Stimulated activated memory B cell treated with anti-CD40 and anti-IgM and Interleukin-4, amounts not matched to agents 10 μg/mL and 1 μg/mL and 100 μg/mL, for 72 hours (primary cell): ENCODE measurements at regions not wholly inside any gene's neighbourhood (a gene's known extent, or its start where the extent isn't known, plus 50 kb on each side); places are given as distances from the start of the nearest gene placed in this dataset.

ENCODE experiments used
- ATAC-seq: fragments of 150-1000 bp; cut with Tn5 transposase; 2 replicates; pipeline ENCODE4 v1.10.0; 2021
- H3K27ac Mint-ChIP-seq: one replicate; pipeline ENCODE4 v1.8.0; 2022; ENCODE audit warnings: mild to moderate bottlenecking, mixed read lengths
- H3K27me3 Mint-ChIP-seq: one replicate; pipeline ENCODE4 v1.8.0; 2022; ENCODE audit warnings: mixed read lengths
- H3K36me3 Mint-ChIP-seq: one replicate; pipeline ENCODE4 v1.8.0; 2022; ENCODE audit warnings: mixed read lengths
- H3K4me1 Mint-ChIP-seq: one replicate; pipeline ENCODE4 v1.8.0; 2022; ENCODE audit warnings: mixed read lengths
- H3K4me3 Mint-ChIP-seq: one replicate; pipeline ENCODE4 v1.8.0; 2022; ENCODE audit warnings: mild to moderate bottlenecking, moderate library complexity, mixed read lengths
- H3K9me3 Mint-ChIP-seq: one replicate; pipeline ENCODE4 v1.8.0; 2022; ENCODE audit warnings: mixed read lengths

DNA sequence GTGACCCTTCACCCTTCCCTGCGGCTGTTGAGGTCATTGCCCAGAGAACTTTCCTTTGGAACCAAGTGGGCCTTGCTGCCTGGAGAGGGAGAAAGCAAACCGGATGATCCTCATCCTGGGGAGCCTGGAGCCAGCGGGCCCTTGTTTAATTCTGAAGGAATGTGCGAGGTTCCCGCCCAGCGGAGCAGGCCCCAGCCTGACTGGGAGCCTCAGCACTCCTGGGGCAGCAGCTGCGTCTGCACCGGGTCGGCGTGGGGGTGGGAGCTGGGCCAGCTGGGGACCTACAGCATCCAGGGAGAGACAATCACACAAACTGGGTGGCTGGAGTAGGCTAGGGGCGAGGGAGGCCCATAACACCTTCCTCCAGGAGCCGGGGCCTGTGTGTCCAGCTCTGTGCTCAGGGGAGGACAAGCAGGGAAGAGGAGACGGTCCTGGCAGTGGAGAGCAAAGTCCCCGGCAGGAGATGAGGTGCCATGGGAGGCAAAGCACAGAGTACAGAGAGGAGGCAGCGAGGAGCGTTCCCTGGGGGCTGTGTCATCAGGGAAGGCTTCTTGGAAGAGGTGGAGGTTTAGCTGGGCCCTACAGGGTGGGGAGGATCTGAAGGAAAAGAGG is 61.9 kb upstream of the HAAO start:
- H3K27me3 Mint-ChIP-seq = no peaks in the 10 kb centered on the region
- H3K27ac Mint-ChIP-seq = no peak overlapping the region
- no peak for ATAC-seq
- no peak overlapping the region for H3K4me3 Mint-ChIP-seq
- peaks cover 6% of the 10 kb centered on the region for H3K36me3 Mint-ChIP-seq
- peaks cover 5% of the 10 kb centered on the region for H3K9me3 Mint-ChIP-seq
- no peaks in the 10 kb centered on the region for H3K4me1 Mint-ChIP-seq

DNA sequence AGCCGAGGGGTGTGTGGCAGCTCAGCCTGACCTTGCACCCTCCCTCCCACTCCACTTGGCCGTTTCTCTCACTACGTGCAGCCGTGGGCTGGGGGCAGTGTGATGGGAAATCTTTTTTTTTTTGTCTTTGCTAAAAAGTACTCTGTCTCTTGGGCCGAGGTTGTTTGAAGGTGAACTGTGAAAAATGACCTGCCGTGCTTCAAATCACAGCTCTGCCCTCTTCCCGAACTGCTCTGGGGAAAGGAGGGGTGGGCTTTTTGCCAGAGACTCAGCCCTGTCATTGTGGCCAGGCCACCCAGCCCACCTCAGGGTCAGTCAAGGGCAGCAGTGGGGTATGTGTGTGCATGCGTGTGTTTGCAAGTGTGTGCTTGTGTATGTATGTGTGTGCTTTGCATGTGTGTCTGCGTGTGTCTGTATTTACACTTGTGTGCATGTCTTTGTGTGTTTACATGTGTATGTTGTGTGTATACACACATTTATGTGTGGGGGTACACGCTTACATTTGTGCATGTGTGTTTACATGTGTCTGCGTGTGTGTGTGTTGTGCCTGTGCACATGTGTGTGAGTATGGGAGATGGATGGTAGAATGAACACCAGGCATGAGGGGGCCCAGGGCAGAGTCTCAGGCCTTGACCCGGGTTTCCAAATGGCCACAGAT is 61.3 kb upstream of the HAAO start:
- no peak overlapping the region for H3K4me3 Mint-ChIP-seq
- H3K9me3 Mint-ChIP-seq = peaks cover 5% of the 10 kb centered on the region
- no peak for ATAC-seq
- no peak overlapping the region for H3K27ac Mint-ChIP-seq
- no peaks in the 10 kb centered on the region for H3K27me3 Mint-ChIP-seq
- no peaks in the 10 kb centered on the region for H3K4me1 Mint-ChIP-seq
- peaks cover 6% of the 10 kb centered on the region for H3K36me3 Mint-ChIP-seq

DNA sequence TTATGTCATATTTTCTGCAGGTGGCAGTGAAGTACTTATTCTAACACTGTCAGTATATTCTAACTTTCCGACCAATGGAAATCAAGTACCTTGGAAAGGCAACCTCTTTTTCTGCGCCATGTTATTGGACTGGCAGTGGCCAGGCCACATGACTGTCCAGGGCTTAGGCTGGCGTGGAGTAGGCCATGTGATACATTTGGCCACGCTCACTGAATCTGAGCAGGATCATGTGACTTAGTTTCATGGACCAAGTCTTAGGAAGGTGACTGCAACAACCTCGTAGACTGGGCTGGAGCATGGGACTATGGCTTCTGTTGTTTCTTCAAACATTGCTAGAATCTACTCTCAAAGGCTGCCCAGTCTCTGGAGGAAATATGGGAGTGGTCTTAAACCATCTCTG is 60.4 kb upstream of the HAAO start:
- no peaks in the 10 kb centered on the region for H3K36me3 Mint-ChIP-seq
- H3K4me3 Mint-ChIP-seq = no peak overlapping the region
- ATAC-seq = no peak
- no peak overlapping the region for H3K27ac Mint-ChIP-seq
- H3K9me3 Mint-ChIP-seq = no peaks in the 10 kb centered on the region
- H3K27me3 Mint-ChIP-seq = no peaks in the 10 kb centered on the region
- no peaks in the 10 kb centered on the region for H3K4me1 Mint-ChIP-seq

DNA sequence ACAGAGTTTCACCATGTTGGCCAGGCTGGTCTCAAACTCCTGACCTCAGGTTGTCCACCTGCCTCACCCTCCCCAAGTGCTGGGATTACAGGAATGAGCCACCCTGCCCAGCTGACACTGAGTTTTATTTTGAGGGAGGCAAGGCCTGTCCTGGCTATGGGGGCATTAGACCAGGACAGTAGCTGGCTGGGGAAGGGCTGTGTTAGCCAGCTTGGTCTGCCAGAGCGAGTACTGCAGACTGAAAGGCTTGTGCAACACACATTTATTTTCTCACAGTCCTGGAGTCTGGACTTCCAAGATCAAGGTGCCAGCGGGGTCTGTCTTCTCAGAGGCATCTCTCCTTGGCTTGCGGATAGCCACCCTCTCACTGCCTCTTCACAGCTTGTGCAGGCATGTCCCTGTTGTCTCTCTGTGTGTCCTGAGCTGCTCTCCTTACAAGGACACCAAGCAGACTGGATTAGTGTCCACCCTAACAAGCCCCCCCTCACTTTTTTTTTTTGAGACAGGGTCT is 59.4 kb upstream of the HAAO start:
- Mint-ChIP-seq H3K4me3 (no peak overlapping the region), H3K4me1 (no peaks in the 10 kb centered on the region), H3K36me3 (no peaks in the 10 kb centered on the region), H3K9me3 (no peaks in the 10 kb centered on the region), H3K27me3 (no peaks in the 10 kb centered on the region), H3K27ac (no peak overlapping the region)
- no peak for ATAC-seq

DNA sequence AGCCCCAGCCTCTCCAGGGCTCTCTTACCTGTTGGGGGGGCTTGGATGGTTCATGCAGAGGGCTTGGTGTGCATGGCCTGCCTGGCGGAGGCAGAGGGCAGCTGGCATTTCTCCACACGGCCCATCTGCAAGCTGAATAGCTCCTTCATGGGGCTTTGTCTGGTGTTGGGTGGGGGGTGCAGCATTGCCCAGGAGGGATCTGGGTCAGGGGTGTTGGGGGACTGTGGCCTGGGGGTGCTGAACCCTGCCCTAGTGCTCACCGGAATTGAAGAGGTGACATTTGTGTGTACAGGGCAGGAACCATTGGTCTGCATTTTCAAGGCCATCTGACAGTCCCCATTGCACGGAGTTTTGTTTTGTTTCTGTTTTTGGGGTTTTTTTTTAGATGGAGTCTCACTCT is 58.8 kb upstream of the HAAO start:
- ATAC-seq = no peak
- Mint-ChIP-seq H3K4me3 (no peak overlapping the region), H3K27ac (no peak overlapping the region), H3K36me3 (no peaks in the 10 kb centered on the region), H3K4me1 (no peaks in the 10 kb centered on the region), H3K9me3 (no peaks in the 10 kb centered on the region), H3K27me3 (no peaks in the 10 kb centered on the region)

DNA sequence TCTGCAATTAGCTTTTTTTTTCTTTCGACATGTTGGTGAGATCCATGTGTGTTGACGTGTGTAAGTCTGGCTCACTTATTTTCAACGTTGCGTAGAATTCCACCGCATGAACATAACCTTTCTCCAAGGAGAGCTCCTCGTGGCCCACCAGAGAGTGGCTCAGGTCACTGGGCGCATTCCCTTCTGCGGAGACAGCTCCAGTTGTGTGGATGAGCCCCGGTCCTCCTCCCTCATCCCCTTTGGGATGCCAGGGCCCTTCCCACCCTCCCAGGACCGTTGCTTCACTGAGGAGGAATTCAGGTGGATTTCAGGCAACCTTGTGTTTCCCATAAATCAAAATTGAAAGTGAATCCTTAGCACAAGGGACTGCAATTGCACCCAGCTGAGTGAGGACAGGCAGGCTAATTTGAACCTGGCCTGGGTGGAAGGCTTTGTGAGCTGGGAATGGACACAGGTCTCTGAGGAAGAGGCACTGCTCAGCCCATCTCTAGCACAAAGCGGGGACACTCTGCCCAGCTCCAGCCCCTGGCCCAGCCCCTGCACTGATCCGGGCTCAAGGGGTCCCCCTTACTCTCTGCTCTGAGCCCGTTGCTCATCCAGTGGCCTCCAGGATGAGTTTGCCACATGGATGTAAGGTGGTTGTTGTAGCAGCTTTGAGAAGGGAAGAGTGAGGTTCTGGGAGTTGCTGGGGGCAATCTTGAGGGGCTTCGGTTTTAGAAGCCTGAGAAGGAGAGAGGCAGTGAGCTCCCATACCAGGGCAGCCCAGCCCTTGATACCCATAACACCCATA is 57.8 kb upstream of the HAAO start:
- H3K4me1 Mint-ChIP-seq = no peaks in the 10 kb centered on the region
- H3K4me3 Mint-ChIP-seq = no peak overlapping the region
- no peak overlapping the region for H3K27ac Mint-ChIP-seq
- H3K27me3 Mint-ChIP-seq = no peaks in the 10 kb centered on the region
- no peak for ATAC-seq
- no peaks in the 10 kb centered on the region for H3K36me3 Mint-ChIP-seq
- H3K9me3 Mint-ChIP-seq = no peaks in the 10 kb centered on the region

DNA sequence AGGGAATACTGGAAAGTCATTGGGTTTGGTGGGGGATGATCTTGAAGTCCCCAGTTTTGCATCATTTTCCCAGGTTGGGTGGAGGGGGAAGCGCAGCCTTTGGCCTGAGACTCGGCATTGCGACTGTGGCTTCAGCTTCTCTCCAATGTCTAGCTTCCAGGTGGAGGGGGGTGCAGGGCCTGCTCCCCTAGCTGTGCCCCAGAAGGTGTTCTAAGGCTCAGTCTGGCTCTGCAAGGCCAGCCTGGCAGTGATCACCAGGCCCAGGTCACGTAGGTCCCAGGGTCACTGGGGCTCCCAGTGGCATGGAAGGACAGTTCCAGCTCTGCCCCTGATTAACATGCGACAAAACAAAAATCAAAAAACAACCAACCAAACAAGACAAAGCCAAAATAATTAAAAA is 56.9 kb upstream of the HAAO start:
- H3K9me3 Mint-ChIP-seq = no peaks in the 10 kb centered on the region
- H3K4me1 Mint-ChIP-seq = no peaks in the 10 kb centered on the region
- H3K27me3 Mint-ChIP-seq = no peaks in the 10 kb centered on the region
- no peaks in the 10 kb centered on the region for H3K36me3 Mint-ChIP-seq
- ATAC-seq = no peak
- no peak overlapping the region for H3K4me3 Mint-ChIP-seq
- H3K27ac Mint-ChIP-seq = no peak overlapping the region

DNA sequence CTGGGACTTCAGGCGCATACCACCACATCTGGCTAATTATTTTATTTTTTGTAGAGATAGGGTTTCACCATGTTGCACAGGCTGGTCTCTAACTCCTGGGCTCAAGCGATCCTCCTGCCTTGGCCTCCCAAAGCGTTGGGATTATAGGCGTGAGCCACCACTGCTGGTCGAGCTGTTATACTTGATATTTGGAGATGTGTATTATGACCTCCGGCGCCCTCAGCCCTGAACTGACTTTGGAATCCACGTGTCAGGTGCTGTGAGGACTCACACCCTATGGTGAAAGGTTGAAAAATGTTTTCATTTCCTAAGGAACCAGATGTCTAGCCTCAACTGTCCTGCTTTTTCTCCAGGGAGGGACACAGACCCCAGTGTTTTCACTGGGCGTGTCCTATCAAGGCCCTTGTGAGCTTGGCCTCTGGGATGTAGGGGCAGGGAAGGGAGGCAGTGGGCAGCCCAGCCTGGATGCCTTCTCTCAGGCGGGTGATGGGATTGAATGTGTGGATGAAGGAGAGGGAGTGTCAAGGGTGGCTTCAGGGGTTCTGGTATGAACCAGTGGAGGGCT is 56.4 kb upstream of the HAAO start:
- no peak overlapping the region for H3K27ac Mint-ChIP-seq
- ATAC-seq = no peak
- no peak overlapping the region for H3K4me3 Mint-ChIP-seq
- no peaks in the 10 kb centered on the region for H3K9me3 Mint-ChIP-seq
- H3K27me3 Mint-ChIP-seq = no peaks in the 10 kb centered on the region
- no peaks in the 10 kb centered on the region for H3K4me1 Mint-ChIP-seq
- no peaks in the 10 kb centered on the region for H3K36me3 Mint-ChIP-seq

DNA sequence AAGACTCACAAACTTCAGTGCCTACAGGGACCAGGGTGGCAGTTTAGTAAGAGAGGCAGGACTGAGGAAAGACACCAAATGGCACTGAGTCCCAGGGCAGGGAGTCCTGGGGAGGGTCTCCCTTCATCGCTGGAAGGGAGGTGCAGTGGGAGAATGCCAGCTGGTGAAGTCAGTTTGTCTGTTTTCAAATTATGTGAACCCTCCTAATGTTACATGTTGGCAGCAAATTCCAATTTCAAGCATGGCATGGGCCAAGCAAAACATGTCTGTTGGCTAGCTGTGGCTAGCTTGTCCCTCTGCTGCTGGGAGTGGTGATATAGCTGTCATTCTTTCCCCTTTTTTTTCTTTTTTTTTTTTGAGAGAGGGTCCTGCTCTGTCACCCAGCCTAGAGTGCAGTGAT is 55.9 kb upstream of the HAAO start:
- Mint-ChIP-seq H3K4me1 (no peaks in the 10 kb centered on the region), H3K9me3 (no peaks in the 10 kb centered on the region), H3K4me3 (no peak overlapping the region), H3K27ac (no peak overlapping the region), H3K27me3 (no peaks in the 10 kb centered on the region), H3K36me3 (no peaks in the 10 kb centered on the region)
- no peak for ATAC-seq

DNA sequence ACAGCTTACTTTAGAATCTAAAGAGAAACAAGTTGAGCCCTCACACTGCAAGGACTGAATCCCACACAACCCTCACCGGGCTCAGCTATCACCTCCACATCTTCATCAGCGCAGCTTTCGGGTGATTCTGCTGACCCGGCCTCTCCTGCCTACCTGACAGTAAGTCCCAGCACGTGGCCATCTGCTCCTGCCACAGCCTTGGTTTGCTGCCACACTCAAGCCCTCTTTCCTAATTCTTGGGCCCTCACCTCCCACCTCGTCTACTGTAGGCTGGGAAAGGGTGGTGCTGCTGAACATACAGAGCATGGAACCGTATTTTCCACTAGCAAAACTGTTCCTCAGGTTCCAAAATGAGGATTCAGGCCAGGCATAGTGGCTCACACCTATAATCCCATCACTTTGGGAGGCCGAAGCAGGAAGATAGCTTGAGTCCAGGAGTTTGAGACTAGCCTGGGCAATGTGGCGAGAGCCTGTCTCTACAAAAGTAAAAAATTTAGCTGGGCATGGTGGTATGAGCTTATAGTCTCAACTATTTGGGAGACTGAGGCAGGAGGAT is 55.3 kb upstream of the HAAO start:
- Mint-ChIP-seq H3K4me1 (no peaks in the 10 kb centered on the region), H3K27ac (no peak overlapping the region), H3K4me3 (no peak overlapping the region), H3K9me3 (no peaks in the 10 kb centered on the region), H3K27me3 (no peaks in the 10 kb centered on the region), H3K36me3 (no peaks in the 10 kb centered on the region)
- no peak for ATAC-seq

DNA sequence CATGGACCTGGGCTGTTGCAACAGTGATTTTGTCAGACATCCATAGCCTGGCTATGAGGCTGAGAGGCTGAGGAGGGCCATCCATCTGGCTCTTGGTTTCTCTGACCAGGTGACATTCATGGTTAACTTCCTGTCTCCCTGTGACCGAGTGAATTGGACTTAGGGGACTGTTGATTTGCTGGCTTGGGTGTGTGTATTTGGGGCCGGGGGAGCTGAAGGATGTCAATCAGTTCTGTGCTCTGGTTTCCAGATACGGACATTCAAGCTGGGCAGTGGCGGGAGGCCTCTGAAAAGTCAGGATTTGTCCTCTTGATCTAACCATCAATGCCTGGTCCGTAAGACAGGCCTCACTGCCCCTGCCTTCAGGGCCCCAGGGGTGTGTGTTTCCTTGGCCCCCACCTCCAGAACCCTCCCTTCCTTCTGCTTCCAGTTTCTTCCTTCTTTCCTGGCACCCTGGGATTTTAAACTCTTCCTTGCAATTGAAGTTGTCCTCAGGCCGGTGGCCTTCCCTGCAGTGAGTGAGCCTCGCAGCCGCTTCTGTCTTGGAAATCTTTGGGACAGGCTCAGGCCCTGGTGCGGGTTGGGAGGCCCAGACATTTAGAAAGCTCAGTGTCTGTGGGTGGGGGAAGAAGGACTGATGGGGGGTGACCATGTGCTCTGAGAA is 54.7 kb upstream of the HAAO start:
- no peak for ATAC-seq

DNA sequence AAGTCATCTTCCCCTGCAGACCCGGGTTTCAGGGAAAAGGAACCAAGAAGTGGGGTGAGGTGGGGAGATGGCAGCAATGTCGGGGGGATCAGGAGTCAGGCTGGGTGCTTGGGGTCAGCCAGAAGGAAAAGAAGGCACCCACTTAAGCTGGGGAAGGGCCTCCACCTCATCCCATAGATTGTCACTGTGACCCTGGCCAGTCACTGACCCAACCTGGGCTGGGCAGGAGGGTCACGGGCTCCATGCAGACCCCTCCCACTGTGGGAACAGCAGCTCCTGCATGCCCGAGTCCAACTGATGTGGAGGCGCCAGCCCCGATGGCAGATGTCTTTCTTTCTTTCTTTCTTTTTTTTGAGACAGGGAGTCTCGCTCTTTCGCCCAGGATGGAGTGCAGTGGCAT is 53.6 kb upstream of the HAAO start:
- H3K27me3 Mint-ChIP-seq = no peaks in the 10 kb centered on the region
- H3K36me3 Mint-ChIP-seq = no peaks in the 10 kb centered on the region
- H3K27ac Mint-ChIP-seq = no peak overlapping the region
- H3K9me3 Mint-ChIP-seq = no peaks in the 10 kb centered on the region
- no peak overlapping the region for H3K4me3 Mint-ChIP-seq
- no peaks in the 10 kb centered on the region for H3K4me1 Mint-ChIP-seq
- ATAC-seq = no peak

More for the DNA sequence above, 54.7 kb upstream of the HAAO start:
- Mint-ChIP-seq H3K36me3 (no peaks in the 10 kb centered on the region), H3K4me3 (no peak overlapping the region), H3K4me1 (no peaks in the 10 kb centered on the region), H3K27me3 (no peaks in the 10 kb centered on the region), H3K27ac (no peak overlapping the region), H3K9me3 (no peaks in the 10 kb centered on the region)

DNA sequence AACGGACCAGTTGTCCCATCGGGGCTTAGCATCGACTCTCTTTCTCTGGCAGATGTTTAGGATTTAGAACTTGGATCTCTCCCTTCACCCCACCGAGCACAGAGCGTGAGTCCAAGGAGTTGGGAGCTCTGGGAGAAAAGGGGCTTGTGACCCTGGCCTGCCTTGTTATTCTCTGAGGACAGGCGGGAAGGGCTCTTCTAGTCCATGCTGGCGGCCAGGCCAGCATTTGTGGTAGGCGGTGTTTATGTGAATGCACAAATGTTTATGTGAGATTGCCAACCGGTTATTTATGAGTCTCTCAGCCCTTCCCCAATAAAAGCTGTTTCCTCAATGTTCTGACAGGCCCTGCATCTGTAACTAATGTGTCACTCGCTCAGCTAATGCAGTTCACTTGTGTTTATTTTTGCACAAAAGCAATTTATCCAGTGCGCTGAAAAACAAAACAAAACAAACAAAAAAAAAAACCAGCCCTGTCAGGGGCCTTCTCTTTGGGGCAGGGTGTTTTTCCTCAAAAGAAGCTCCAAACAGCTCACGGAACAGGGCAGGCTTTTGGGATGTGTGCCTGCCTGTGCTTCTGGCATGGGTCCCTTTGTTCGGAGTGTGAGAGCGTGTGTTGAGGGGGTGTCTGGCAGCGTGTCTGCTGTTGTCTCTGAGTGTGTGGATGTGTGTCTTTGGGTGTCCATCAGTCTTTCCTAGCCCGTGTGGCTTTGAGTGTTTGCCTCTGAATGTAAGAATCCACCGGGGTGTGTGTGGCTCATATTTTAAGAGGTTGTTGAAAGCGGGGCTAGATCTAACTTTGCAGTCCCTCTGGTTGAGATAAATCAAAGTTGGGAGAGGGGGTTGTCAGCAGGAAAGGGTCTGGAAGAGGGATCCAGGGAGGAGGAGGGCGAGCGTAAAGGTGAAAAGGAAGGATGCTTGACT is 52.8 kb upstream of the HAAO start:
- H3K9me3 Mint-ChIP-seq = no peaks in the 10 kb centered on the region
- H3K36me3 Mint-ChIP-seq = no peaks in the 10 kb centered on the region
- no peak overlapping the region for H3K27ac Mint-ChIP-seq
- no peak overlapping the region for H3K4me3 Mint-ChIP-seq
- H3K27me3 Mint-ChIP-seq = no peaks in the 10 kb centered on the region
- ATAC-seq = no peak
- H3K4me1 Mint-ChIP-seq = no peaks in the 10 kb centered on the region

DNA sequence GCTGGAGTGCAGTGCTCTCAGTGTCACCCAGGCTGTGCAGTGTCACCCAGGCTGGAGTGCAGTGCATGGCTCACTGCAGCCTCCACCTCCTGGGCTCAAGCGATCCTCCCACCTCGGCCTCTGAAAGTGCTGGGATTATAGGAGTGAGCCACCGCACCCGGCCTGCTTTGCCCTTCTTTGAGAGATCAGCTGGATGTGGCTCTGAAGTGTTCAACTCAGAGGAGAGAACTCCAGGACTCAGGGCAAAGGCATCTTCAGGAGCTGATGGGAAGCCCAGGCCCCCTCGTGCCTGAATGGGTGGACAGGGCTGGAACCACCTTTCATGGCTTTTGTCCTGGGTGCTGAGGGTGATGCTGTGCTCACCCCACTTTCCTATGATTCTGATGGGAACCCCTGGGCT is 52.0 kb upstream of the HAAO start:
- H3K4me1 Mint-ChIP-seq = no peaks in the 10 kb centered on the region
- H3K27ac Mint-ChIP-seq = no peak overlapping the region
- H3K27me3 Mint-ChIP-seq = no peaks in the 10 kb centered on the region
- H3K36me3 Mint-ChIP-seq = no peaks in the 10 kb centered on the region
- ATAC-seq = no peak
- H3K4me3 Mint-ChIP-seq = no peak overlapping the region
- H3K9me3 Mint-ChIP-seq = no peaks in the 10 kb centered on the region
